ENCODE measurements at regions not wholly inside any gene's neighbourhood (a gene's known extent, or its start where the extent isn't known, plus 50 kb on each side); places are given as distances from the start of the nearest gene placed in this dataset.

DNA sequence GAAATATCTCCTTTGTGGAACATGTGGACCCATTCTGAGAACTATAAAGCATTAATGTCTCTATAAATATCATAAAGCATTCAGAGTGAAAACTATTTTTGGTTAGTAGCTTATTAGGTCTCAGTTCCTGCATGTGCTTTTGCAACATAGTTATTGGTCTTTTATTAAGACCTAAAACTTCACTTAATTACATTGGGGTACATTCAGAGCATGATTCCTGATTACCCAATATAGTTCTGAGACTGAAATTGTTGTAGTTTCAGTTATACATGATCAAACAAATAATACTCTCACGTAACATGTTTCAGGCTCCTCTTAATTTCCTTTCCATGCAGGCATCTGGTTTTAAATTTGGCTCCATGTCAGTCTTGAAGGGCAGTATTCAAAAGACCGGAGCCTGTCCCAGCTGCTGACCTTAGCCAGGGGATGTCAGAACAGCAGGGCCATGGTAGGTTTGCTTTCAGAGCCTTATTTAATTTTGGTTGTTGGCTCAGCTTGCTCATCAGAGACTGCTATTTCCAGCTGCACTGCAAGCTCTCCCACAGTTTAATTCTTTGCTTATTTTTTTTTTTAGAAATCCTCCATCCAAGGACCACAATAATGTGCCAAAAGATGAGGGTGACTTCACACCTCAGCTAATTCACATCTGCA is 447.8 kb upstream of the FZD8 start:
- no peak overlapping the region for H3K9ac ChIP-seq (ENCODE audit: insufficient read depth in 1 of 2, low read length in 2 of 2)
- no peaks in the 10 kb centered on the region for H3K36me3 ChIP-seq (ENCODE audit: control insufficient read depth in 4 of 4, insufficient read depth in 4 of 4, low read length in 4 of 4)
- no peak overlapping the region for H3K27ac ChIP-seq (ENCODE audit: low read depth in 1 of 2, low read length in 1 of 2)
- H3K9me3 ChIP-seq (ENCODE audit: control insufficient read depth in 4 of 4, insufficient read depth in 3 of 4, low read length in 3 of 4), result no peaks in the 10 kb centered on the region
- TF ChIP-seq, protein P1, sequence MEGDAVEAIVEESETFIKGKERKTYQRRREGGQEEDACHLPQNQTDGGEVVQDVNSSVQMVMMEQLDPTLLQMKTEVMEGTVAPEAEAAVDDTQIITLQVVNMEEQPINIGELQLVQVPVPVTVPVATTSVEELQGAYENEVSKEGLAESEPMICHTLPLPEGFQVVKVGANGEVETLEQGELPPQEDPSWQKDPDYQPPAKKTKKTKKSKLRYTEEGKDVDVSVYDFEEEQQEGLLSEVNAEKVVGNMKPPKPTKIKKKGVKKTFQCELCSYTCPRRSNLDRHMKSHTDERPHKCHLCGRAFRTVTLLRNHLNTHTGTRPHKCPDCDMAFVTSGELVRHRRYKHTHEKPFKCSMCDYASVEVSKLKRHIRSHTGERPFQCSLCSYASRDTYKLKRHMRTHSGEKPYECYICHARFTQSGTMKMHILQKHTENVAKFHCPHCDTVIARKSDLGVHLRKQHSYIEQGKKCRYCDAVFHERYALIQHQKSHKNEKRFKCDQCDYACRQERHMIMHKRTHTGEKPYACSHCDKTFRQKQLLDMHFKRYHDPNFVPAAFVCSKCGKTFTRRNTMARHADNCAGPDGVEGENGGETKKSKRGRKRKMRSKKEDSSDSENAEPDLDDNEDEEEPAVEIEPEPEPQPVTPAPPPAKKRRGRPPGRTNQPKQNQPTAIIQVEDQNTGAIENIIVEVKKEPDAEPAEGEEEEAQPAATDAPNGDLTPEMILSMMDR (IDR thresholded peaks at IDR 0.05; ENCODE audit: control extremely low read depth, extremely low read depth), result no peak
- peaks cover 0 to 3% (median 0%) of the 10 kb centered on the region in 5 donors for H3K4me1 ChIP-seq (ENCODE audit: control insufficient read depth in 5 of 5, insufficient read depth in 5 of 5, low read length in 5 of 5)
- no peaks in the 10 kb centered on the region for H3K27me3 ChIP-seq (ENCODE audit: control insufficient read depth in 3 of 3, insufficient read depth in 3 of 3, low read length in 2 of 3)
- H3K4me3 ChIP-seq, result no peak overlapping the region
- ATAC-seq (ENCODE audit: insufficient read depth, low FRiP score) (no peak), DNase-seq (no peak)
- 81 to 86% methylated on average over 2 of the region's 2 CpGs for WGBS, 2 donors

DNA sequence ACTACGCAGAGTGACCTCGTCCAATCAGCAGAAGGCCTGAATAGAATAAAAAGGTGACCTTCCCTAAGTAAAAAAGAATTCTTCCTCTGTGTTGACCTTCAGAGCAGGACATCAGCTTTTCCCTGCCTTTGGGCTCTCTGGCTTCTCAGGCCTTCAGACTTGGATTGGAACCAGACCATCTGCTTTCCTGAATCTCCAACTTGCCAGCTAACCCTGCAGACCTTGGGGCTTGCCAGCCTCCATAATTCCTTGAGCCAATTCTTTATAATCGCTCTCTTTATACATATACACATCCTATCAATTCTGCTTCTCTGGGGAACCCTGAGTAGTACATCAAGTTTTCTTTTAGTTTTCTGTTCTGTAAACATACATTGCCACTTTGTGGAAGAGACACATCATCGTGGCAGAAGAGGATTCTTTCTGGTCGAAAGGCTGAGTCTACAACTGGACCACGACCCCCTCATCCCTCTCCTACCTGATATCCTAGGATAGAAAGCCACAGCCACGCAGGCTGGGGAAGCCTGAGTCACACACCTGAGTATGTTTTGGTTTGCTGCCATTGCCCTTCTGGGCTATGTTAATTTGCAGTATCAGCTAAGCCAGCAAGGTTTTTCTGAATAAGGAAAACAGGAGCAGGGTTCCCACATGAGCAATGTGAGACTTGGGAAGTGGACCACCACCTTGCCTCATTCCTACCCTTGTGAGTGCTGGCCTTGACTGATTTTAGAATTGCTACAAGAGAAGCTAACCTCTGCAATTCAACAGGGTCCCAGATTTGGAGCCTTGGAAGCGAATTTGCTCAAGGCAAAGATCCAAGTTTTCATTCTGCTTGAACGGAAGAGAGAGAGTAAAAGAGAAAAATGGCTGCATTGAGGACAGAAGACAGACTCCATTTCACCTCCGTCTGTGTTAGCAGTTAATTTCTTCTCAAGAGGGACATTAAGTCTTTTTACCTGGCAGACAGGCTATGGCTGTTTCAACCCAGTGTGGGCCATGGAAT is 445.2 kb upstream of the FZD8 start:
- H3K27ac ChIP-seq (ENCODE audit: low read depth in 1 of 2, low read length in 1 of 2), result no peak overlapping the region
- WGBS, 2 donors, result 85 to 90% methylated on average over 10 of the region's 10 CpGs
- H3K27me3 ChIP-seq (ENCODE audit: control insufficient read depth in 3 of 3, insufficient read depth in 3 of 3, low read length in 2 of 3), result no peaks in the 10 kb centered on the region
- H3K9me3 ChIP-seq (ENCODE audit: control insufficient read depth in 4 of 4, insufficient read depth in 3 of 4, low read length in 3 of 4), result no peaks in the 10 kb centered on the region
- no peaks in the 10 kb centered on the region for H3K36me3 ChIP-seq (ENCODE audit: control insufficient read depth in 4 of 4, insufficient read depth in 4 of 4, low read length in 4 of 4)
- TF ChIP-seq, protein P1 (IDR thresholded peaks at IDR 0.05; ENCODE audit: control extremely low read depth, extremely low read depth), result no peak
- DNase-seq (no peak), ATAC-seq (ENCODE audit: insufficient read depth, low FRiP score) (no peak)
- H3K9ac ChIP-seq (ENCODE audit: insufficient read depth in 1 of 2, low read length in 2 of 2), result no peak overlapping the region
- peaks cover 0 to 3% (median 0%) of the 10 kb centered on the region in 5 donors for H3K4me1 ChIP-seq (ENCODE audit: control insufficient read depth in 5 of 5, insufficient read depth in 5 of 5, low read length in 5 of 5)
- H3K4me3 ChIP-seq, result no peak overlapping the region

DNA sequence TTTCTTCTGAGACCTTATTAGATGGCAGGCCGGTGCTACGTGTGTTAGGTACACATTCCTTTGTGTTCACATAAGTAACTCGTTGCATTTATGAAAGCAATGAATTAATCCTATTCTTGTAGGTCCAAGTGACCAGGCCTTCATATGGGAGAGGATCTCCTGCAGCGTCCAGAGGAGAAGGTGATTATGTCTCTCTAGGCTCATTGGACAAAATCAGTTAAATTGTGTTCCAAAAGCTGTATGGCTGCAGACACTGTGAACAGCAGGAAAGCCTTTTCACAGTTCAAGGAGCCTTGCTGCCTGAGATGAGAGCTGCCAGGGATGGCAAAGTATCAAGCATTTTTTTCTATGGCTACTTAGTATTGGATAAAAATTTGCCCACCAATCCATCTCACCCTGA is 433.1 kb upstream of the FZD8 start:
- WGBS, 2 donors, result 77 to 83% methylated on average over 4 of the region's 4 CpGs
- no peak for DNase-seq
- H3K4me1 ChIP-seq (ENCODE audit: control insufficient read depth in 5 of 5, insufficient read depth in 5 of 5, low read length in 5 of 5), result no peaks in the 10 kb centered on the region
- no peaks in the 10 kb centered on the region for H3K9me3 ChIP-seq (ENCODE audit: control insufficient read depth in 4 of 4, insufficient read depth in 3 of 4, low read length in 3 of 4)
- H3K27ac ChIP-seq (ENCODE audit: low read depth in 1 of 2, low read length in 1 of 2), result no peak overlapping the region
- TF ChIP-seq, protein P1 (IDR thresholded peaks at IDR 0.05; ENCODE audit: control extremely low read depth, extremely low read depth), result no peak
- ATAC-seq (ENCODE audit: insufficient read depth, low FRiP score), result no peak
- H3K36me3 ChIP-seq (ENCODE audit: control insufficient read depth in 4 of 4, insufficient read depth in 4 of 4, low read length in 4 of 4), result no peaks in the 10 kb centered on the region
- no peaks in the 10 kb centered on the region for H3K27me3 ChIP-seq (ENCODE audit: control insufficient read depth in 3 of 3, insufficient read depth in 3 of 3, low read length in 2 of 3)
- no peak overlapping the region for H3K9ac ChIP-seq (ENCODE audit: insufficient read depth in 1 of 2, low read length in 2 of 2)
- H3K4me3 ChIP-seq, result no peak overlapping the region
